ENCODE measurements at regions not wholly inside any gene's neighbourhood (a gene's known extent, or its start where the extent isn't known, plus 50 kb on each side); places are given as distances from the start of the nearest gene placed in this dataset.

DNA sequence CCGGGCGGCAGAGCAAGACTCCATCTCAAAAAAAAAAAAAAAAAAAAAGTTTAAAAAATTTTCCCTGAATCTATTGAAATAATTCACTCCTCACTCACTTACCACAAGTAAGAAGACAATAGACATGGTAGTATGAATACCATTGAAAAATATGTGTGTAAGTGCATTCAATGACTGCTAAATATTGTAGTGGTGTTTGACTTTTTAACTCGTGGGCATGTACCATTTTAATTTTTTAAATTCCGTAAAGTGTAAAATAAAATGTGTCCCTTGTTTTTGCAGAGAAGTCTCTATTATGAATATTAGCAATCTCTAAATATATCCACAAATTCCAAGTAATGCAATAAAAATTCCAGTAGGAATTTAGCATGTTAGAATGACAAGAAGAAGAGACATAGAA is 134.1 kb downstream of the COPS8 start:
- DNase-seq, result no peak
- Mint-ChIP-seq H3K36me3 (ENCODE audit: low read depth) (no peaks in the 10 kb centered on the region), H3K27me3 (ENCODE audit: insufficient read depth) (no peaks in the 10 kb centered on the region), H3K27ac (peak overlapping the region; percentile 75), H3K4me3 (peak overlapping the region; percentile 44; the same call in 1 of the 2 replicates), H3K4me1 (ENCODE audit: low read depth) (peaks cover 68% of the 10 kb centered on the region), H3K9me3 (no peaks in the 10 kb centered on the region)
- TF ChIP-seq, protein P1, sequence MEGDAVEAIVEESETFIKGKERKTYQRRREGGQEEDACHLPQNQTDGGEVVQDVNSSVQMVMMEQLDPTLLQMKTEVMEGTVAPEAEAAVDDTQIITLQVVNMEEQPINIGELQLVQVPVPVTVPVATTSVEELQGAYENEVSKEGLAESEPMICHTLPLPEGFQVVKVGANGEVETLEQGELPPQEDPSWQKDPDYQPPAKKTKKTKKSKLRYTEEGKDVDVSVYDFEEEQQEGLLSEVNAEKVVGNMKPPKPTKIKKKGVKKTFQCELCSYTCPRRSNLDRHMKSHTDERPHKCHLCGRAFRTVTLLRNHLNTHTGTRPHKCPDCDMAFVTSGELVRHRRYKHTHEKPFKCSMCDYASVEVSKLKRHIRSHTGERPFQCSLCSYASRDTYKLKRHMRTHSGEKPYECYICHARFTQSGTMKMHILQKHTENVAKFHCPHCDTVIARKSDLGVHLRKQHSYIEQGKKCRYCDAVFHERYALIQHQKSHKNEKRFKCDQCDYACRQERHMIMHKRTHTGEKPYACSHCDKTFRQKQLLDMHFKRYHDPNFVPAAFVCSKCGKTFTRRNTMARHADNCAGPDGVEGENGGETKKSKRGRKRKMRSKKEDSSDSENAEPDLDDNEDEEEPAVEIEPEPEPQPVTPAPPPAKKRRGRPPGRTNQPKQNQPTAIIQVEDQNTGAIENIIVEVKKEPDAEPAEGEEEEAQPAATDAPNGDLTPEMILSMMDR (IDR thresholded peaks at IDR 0.05), result no peak

DNA sequence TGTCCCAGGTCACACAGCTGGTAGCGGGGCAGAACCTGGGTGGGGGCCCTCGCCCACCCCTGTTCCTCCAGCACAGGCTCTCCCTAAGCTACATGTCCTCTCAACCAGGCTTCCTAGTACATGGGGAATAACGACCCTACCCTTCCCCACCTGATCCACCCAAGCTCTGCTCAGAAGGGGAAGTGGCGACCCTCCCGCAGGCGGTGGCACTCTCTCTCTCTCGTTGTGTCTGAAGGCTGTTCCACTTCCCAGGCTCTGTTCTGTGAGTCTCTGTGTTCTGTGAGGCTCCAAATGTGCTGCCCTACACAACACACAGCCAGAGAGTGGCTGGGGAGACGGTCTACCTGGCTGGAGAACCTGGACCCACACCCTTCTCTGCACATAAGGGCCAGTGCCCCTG is 135.8 kb downstream of the COPS8 start:
- H3K27ac Mint-ChIP-seq, result peak overlapping the region; percentile 91
- DNase-seq, result no peak
- no peaks in the 10 kb centered on the region for H3K36me3 Mint-ChIP-seq (ENCODE audit: low read depth)
- no peaks in the 10 kb centered on the region for H3K27me3 Mint-ChIP-seq (ENCODE audit: insufficient read depth)
- TF ChIP-seq, protein P1 (IDR thresholded peaks at IDR 0.05), result no peak
- H3K4me3 Mint-ChIP-seq, result peak overlapping the region; percentile 74
- H3K9me3 Mint-ChIP-seq, result no peaks in the 10 kb centered on the region
- peaks cover 65% of the 10 kb centered on the region for H3K4me1 Mint-ChIP-seq (ENCODE audit: low read depth)

DNA sequence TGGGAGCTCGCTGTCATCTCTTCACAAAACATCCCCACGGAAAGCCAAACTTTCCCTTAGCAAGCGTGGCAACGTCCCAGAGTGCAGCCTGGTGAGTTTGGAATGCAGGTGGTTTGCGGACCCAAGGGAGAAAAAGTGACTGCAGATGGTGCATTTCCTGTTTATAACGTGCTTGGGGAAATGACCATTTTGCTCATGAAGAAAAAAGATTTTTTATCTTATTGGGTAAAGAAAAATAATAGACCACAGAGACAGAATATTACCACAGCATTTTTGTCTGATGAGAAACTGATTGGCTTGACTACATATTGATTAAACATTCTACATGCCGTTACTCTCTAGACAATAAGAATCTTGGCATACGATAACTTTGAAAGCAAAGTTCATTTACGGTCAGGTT is 136.5 kb downstream of the COPS8 start:
- Mint-ChIP-seq H3K27ac (peak overlapping the region; percentile 91), H3K4me1 (ENCODE audit: low read depth) (peaks cover 69% of the 10 kb centered on the region), H3K36me3 (ENCODE audit: low read depth) (no peaks in the 10 kb centered on the region), H3K4me3 (peak overlapping the region; percentile 74), H3K27me3 (ENCODE audit: insufficient read depth) (no peaks in the 10 kb centered on the region), H3K9me3 (no peaks in the 10 kb centered on the region)
- TF ChIP-seq, protein P1 (IDR thresholded peaks at IDR 0.05), result no peak
- peak; percentile 76 for DNase-seq

DNA sequence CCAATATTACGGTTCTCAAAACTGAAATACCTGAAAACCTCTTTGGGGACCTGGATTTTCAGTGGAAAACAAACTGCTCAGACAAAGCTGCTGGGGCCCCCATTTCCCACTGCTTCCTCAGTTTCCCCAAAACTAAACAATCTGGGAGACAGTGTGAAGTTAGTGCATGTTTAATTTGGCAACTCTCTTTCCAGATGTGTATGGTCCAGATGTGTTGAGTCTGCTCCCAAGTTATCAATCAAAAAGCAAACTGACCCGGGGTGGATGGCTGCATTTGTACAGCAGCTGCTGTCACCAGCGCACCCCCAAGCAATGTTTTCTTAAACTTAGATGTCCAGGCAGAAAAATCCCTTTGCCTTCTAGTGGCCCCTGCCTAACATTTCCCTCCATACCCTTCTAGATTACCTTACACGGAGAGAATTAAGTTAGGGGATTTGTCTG is 136.9 kb downstream of the COPS8 start:
- DNase-seq, result no peak
- H3K4me3 Mint-ChIP-seq, result peak overlapping the region; percentile 74
- H3K9me3 Mint-ChIP-seq, result no peaks in the 10 kb centered on the region
- H3K27me3 Mint-ChIP-seq (ENCODE audit: insufficient read depth), result no peaks in the 10 kb centered on the region
- no peaks in the 10 kb centered on the region for H3K36me3 Mint-ChIP-seq (ENCODE audit: low read depth)
- peaks cover 74% of the 10 kb centered on the region for H3K4me1 Mint-ChIP-seq (ENCODE audit: low read depth)
- TF ChIP-seq, protein P1 (IDR thresholded peaks at IDR 0.05), result no peak
- H3K27ac Mint-ChIP-seq, result peak overlapping the region; percentile 91

DNA sequence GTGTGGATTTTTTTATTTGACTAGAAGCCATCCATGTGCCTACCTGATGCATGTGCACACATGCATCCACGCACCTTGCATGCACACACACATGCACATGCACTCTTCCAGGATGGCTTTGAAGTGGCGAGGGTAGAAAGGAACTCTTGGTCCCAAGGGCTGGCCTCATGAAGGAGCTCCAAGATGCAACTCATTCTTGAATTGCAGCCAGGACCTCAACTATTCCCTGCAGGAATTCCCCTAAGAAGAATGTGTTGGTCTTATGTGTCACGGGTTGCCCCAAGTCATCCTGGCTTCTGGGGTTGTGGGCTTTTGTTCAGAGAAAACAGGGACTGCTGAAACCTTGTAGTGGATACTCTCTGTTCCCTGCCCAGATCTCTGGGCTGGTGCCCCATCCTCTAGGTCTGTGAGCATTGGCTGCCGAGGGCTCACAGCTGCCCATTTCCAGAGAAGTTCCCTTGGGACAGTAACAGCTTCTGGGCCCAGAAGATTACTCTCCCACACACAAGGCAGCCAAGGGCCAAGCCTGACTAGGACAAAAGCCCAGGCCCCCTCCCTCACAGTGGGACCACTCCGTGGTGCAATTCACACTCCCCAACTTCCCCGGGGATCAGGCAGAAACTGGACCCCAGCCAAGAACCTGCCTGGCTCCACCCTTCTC is 137.6 kb downstream of the COPS8 start:
- no peaks in the 10 kb centered on the region for H3K9me3 Mint-ChIP-seq
- peak overlapping the region; percentile 91 for H3K27ac Mint-ChIP-seq
- no peaks in the 10 kb centered on the region for H3K27me3 Mint-ChIP-seq (ENCODE audit: insufficient read depth)
- TF ChIP-seq, protein P1 (IDR thresholded peaks at IDR 0.05), result no peak
- H3K4me1 Mint-ChIP-seq (ENCODE audit: low read depth), result peaks cover 76% of the 10 kb centered on the region
- H3K36me3 Mint-ChIP-seq (ENCODE audit: low read depth), result peaks cover 4% of the 10 kb centered on the region; the same call in 1 of the 2 replicates
- DNase-seq, result peak; percentile 93
- peak overlapping the region; percentile 74 for H3K4me3 Mint-ChIP-seq

All from HFFc6 (cell line).